H1 (cell line): ENCODE measurements at regions not wholly inside any gene's neighbourhood (a gene's known extent, or its start where the extent isn't known, plus 50 kb on each side); places are given as distances from the start of the nearest gene placed in this dataset.

ENCODE experiments used
- CTCF ChIA-PET: fragments of 300-600 bp; sonication (Branson Sonifier 250); formaldehyde crosslinking; loops from one replicate; lab custom pipeline; 2021; ENCODE audit not compliant: partially characterized antibody; lab: Charles Lee
- POLR2A ChIA-PET: fragments of 300-600 bp; sonication (Branson Sonifier 250); formaldehyde crosslinking; loops from one replicate; lab custom pipeline; 2021; ENCODE audit warnings: inconsistent platforms; ENCODE audit not compliant: partially characterized antibody; lab: Charles Lee
- DNase-seq, 2 experiments: peaks; one replicate each; pipeline versions ENCODE4 v3.0.0 to v3.0.0-alpha.2; 2010 to 2022; ENCODE audit warnings: low spot score in 2 of 2, low read depth in 1 of 2, mixed read lengths in 1 of 2
- FAIRE-seq: peaks from 2 replicates; lab custom pipeline; 2011; peaks lifted over from hg19 to GRCh38; lab: Jason Lieb, UNC
- H2AFZ ChIP-seq: 2 replicates; pipeline ENCODE4 v1.8.1; 2012; ENCODE audit warnings: low read length, inconsistent platforms
- H2AK5ac ChIP-seq: 2 replicates; pipeline ENCODE4 v1.6.1; 2013; ENCODE audit warnings: low read depth, low read length
- H2BK120ac ChIP-seq: replicated peaks from 2 replicates; pipeline ENCODE3; 2013; ENCODE audit warnings: low read depth, low read length, inconsistent platforms
- H2BK12ac ChIP-seq: 2 replicates; pipeline ENCODE4 v1.6.1; 2013; ENCODE audit warnings: low read depth, low read length
- H2BK15ac ChIP-seq: 2 replicates; pipeline ENCODE4 v1.6.1; 2013; ENCODE audit warnings: low read length
- H2BK20ac ChIP-seq: 2 replicates; pipeline ENCODE4 v1.6.1; 2013; ENCODE audit warnings: low read length
- H2BK5ac ChIP-seq: 2 replicates; pipeline ENCODE4 v1.6.1; 2013; ENCODE audit warnings: low read depth, low read length
- H3K14ac ChIP-seq: 2 replicates; pipeline ENCODE4 v1.6.1; 2013; ENCODE audit warnings: inconsistent platforms; ENCODE audit not compliant: insufficient read length
- H3K18ac ChIP-seq: 2 replicates; pipeline ENCODE4 v1.6.1; 2013; ENCODE audit warnings: low read length; ENCODE audit errors: extremely low read depth
- H3K23ac ChIP-seq: 2 replicates; pipeline ENCODE4 v1.6.1; 2013; ENCODE audit warnings: inconsistent platforms; ENCODE audit not compliant: insufficient read length
- H3K23me2 ChIP-seq: 2 replicates; pipeline ENCODE4 v1.6.1; 2013; ENCODE audit warnings: low read depth, low read length
- H3K27ac ChIP-seq: 2 replicates; pipeline ENCODE4 v1.6.1; 2011; ENCODE audit warnings: low read depth, low read length, inconsistent platforms
- H3K27me3 ChIP-seq, 4 experiments: replicated peaks in 1 of 4; 1 replicate in 1 of 4; 2 replicates in 3 of 4; pipeline versions ENCODE4 v1.6.1 to v1.8.1; 2011 to 2013; ENCODE audit warnings: low read length in 3 of 4, mild to moderate bottlenecking in 3 of 4, inconsistent platforms in 2 of 4, mixed read lengths in 2 of 4, moderate library complexity in 1 of 4; ENCODE audit not compliant: control insufficient read depth in 3 of 4, insufficient read depth in 3 of 4; ENCODE audit errors: extremely low read depth in 1 of 4
- H3K36me3 ChIP-seq, 4 experiments: 2 replicates each; pipeline versions ENCODE4 v1.6.1 to v1.8.1; 2011 to 2013; ENCODE audit warnings: mild to moderate bottlenecking in 4 of 4, low read length in 3 of 4, moderate library complexity in 2 of 4, control low read depth in 1 of 4, inconsistent platforms in 1 of 4; ENCODE audit not compliant: insufficient read depth in 4 of 4, control insufficient read depth in 2 of 4
- H3K4ac ChIP-seq: replicated peaks from 2 replicates; pipeline ENCODE3; 2013; ENCODE audit warnings: low read length, low read depth, mixed read lengths, inconsistent platforms; ENCODE audit not compliant: insufficient read length
- H3K4me1 ChIP-seq, 4 experiments: replicated peaks in 1 of 4; 1 replicate in 1 of 4; 2 replicates in 3 of 4; pipeline versions ENCODE4 v1.6.1 to v1.8.1; 2011 to 2013; ENCODE audit warnings: low read length in 3 of 4, inconsistent platforms in 2 of 4, mixed read lengths in 1 of 4; ENCODE audit not compliant: insufficient read depth in 4 of 4, control insufficient read depth in 3 of 4
- H3K4me2 ChIP-seq, 2 experiments: 2 replicates each; pipeline versions ENCODE4 v1.6.1 to v1.8.1; 2011 to 2013; ENCODE audit warnings: low read depth in 2 of 2, low read length in 2 of 2, control low read depth in 1 of 2, inconsistent platforms in 1 of 2, mild to moderate bottlenecking in 1 of 2; ENCODE audit not compliant: insufficient read depth in 1 of 2
- H3K4me3 ChIP-seq, 4 experiments: fragments of 200-600, 300-600 bp in 1 of 4; sonication (generic), shearing (Covaris generic), sonication (Bioruptor Twin) in 1 of 4; 2 replicates each; pipeline versions ENCODE4 v1.5.1 to v1.8.1; 2011 to 2016; ENCODE audit warnings: low read length in 4 of 4, low read depth in 3 of 4, control low read depth in 2 of 4, inconsistent platforms in 2 of 4, mild to moderate bottlenecking in 2 of 4, mixed read lengths in 1 of 4, moderate library complexity in 1 of 4; ENCODE audit not compliant: insufficient read depth in 2 of 4; ENCODE audit errors: extremely low read depth in 1 of 4
- H3K56ac ChIP-seq: replicated peaks from 2 replicates; pipeline ENCODE3; 2013; ENCODE audit warnings: low read depth, mild to moderate bottlenecking, mixed read lengths, low read length, inconsistent platforms; ENCODE audit not compliant: insufficient read length
- H3K79me1 ChIP-seq: 2 replicates; pipeline ENCODE4 v1.6.1; 2013; ENCODE audit warnings: low read depth, low read length, control low read depth
- H3K79me2 ChIP-seq, 2 experiments: 2 replicates each; pipeline versions ENCODE4 v1.6.1 to v1.8.1; 2012 to 2013; ENCODE audit warnings: low read length in 2 of 2, mild to moderate bottlenecking in 2 of 2, inconsistent platforms in 1 of 2; ENCODE audit not compliant: insufficient read depth in 2 of 2, control insufficient read depth in 1 of 2
- H3K9ac ChIP-seq, 4 experiments: replicated peaks in 1 of 4; 1 replicate in 1 of 4; 2 replicates in 3 of 4; pipeline versions ENCODE4 v1.6.1 to v1.8.1; 2011 to 2013; ENCODE audit warnings: low read depth in 3 of 4, low read length in 3 of 4, control low read depth in 2 of 4, mild to moderate bottlenecking in 2 of 4, moderate library complexity in 2 of 4, inconsistent platforms in 1 of 4; ENCODE audit errors: extremely low read depth in 1 of 4
- H3K9me3 ChIP-seq, 2 experiments: 2 replicates each; pipeline versions ENCODE4 v1.6.1 to v1.8.1; 2012 to 2013; ENCODE audit warnings: mild to moderate bottlenecking in 2 of 2, moderate library complexity in 2 of 2, control low read depth in 1 of 2, inconsistent platforms in 1 of 2, low read depth in 1 of 2, low read length in 1 of 2, mixed read lengths in 1 of 2; ENCODE audit not compliant: insufficient read depth in 2 of 2
- H4K20me1 ChIP-seq, 2 experiments: replicated peaks in 1 of 2; 2 replicates each; pipeline versions ENCODE3 to v1.8.1; 2011 to 2013; ENCODE audit warnings: inconsistent platforms in 2 of 2, low read length in 2 of 2, mild to moderate bottlenecking in 1 of 2; ENCODE audit not compliant: insufficient read depth in 2 of 2, control insufficient read depth in 1 of 2
- H4K5ac ChIP-seq: 2 replicates; pipeline ENCODE4 v1.6.1; 2013; ENCODE audit warnings: low read length, low read depth, mixed read lengths, inconsistent platforms; ENCODE audit not compliant: insufficient read length
- H4K8ac ChIP-seq: 2 replicates; pipeline ENCODE4 v1.8.0; 2013; ENCODE audit warnings: mild to moderate bottlenecking, moderate library complexity, low read length, inconsistent platforms; ENCODE audit not compliant: insufficient read depth; ENCODE audit errors: extremely low read depth
- H4K91ac ChIP-seq: replicated peaks from 2 replicates; pipeline ENCODE3; 2013; ENCODE audit warnings: low read length, mixed read lengths, inconsistent platforms; ENCODE audit not compliant: insufficient read length
- SRF ChIP-seq: IDR thresholded peaks from 2 replicates; pipeline ENCODE4 v1.6.1; 2011; ENCODE audit warnings: mild to moderate bottlenecking, low read depth, low read length, moderate library complexity
- YY1 ChIP-seq: IDR thresholded peaks from 2 replicates; pipeline ENCODE4 v1.6.1; 2011; ENCODE audit warnings: low read depth, mild to moderate bottlenecking, low read length
- WGBS, 2 experiments: shearing (Covaris generic) in 1 of 2; methylation state at CpG; one replicate each; pipeline versions ENCODE4 v1.1.6 to v1.1.7; 2013 to 2015; ENCODE audit warnings: low lambda C conversion rate in 2 of 2, mixed read lengths in 2 of 2, inconsistent platforms in 1 of 2, low coverage in 1 of 2, missing lambda C conversion rate in 1 of 2; ENCODE audit not compliant: insufficient replicate concordance in 2 of 2, insufficient coverage in 1 of 2, insufficient read length in 1 of 2; ENCODE audit errors: extremely low coverage in 1 of 2, missing lambda C conversion rate in 1 of 2; 5-methylcytosine and 5-hydroxymethylcytosine counted together

GRCh38 chr6:11902527-11902926, 109.6 kb upstream of the HIVEP1 start:
- Histone ChIP-seq H3K36me3 (no peaks in the 10 kb centered on the region), H3K27ac (no peak overlapping the region), H4K91ac (no peak overlapping the region), H3K23me2 (no peaks in the 10 kb centered on the region), H3K4me2 (no peak overlapping the region), H3K79me2 (no peaks in the 10 kb centered on the region), H2AFZ (no peak overlapping the region), H3K23ac (no peak overlapping the region), H3K14ac (no peak overlapping the region), H3K18ac (no peak overlapping the region), H3K9ac (no peak overlapping the region), H2BK20ac (no peak overlapping the region), H2BK15ac (no peak overlapping the region), H3K9me3 (no peaks in the 10 kb centered on the region), H2BK5ac (no peak overlapping the region), H2AK5ac (no peak overlapping the region), H3K4ac (no peak overlapping the region), H3K27me3 (no peaks in the 10 kb centered on the region), H4K8ac (no peak overlapping the region), H3K79me1 (no peaks in the 10 kb centered on the region), H3K56ac (no peak overlapping the region), H4K5ac (no peak overlapping the region), H2BK12ac (no peak overlapping the region), H2BK120ac (no peak overlapping the region), H4K20me1 (no peaks in the 10 kb centered on the region), H3K4me3 (no peak overlapping the region), H3K4me1 (peaks cover 0 to 2% (median under 1%) of the 10 kb centered on the region in 4 experiments; a peak in 2 of 7 replicates)
- FAIRE-seq, result no peak
- TF ChIP-seq SRF, result no peak
- TF ChIP-seq YY1, result no peak
- ChIA-PET POLR2A (no interaction called here), CTCF (no interaction called here)
- DNase-seq, result no peak
- WGBS, 2 experiments, result 91% methylated on average over 2 of the region's 2 CpGs; no CpG with 5 or more reads in 1 of the 2 experiments
